ENCODE measurements at regions not wholly inside any gene's neighbourhood (a gene's known extent, or its start where the extent isn't known, plus 50 kb on each side); places are given as distances from the start of the nearest gene placed in this dataset.

GRCh38 chr2:136362676-136363390 is 244.9 kb upstream of the CXCR4 start:
- no peak overlapping the region for H3K27ac ChIP-seq
- H3K27me3 ChIP-seq: no peaks in the 10 kb centered on the region
- no peak overlapping the region for H3K4me3 ChIP-seq
- H3K9me3 ChIP-seq: no peaks in the 10 kb centered on the region
- no peak for FAIRE-seq
- DNase-seq: no peak
- H3K36me3 ChIP-seq: no peaks in the 10 kb centered on the region
- 84 to 92% methylated on average over 9 of the region's 9 CpGs for WGBS, 2 donors
- no peaks in the 10 kb centered on the region for H3K4me1 ChIP-seq
- intact Hi-C loops (cut with DNase I): no loop called here
- no peak for TF ChIP-seq CTCF (IDR thresholded peaks at IDR 0.05)
- ATAC-seq: no peak

- no peak for TF ChIP-seq CTCF (IDR thresholded peaks at IDR 0.05)
Observed at GRCh38 chr2:136361521-136361920, 243.6 kb upstream of the CXCR4 start.

GRCh38 chr2:136360790-136361189 is 242.8 kb upstream of the CXCR4 start:
- no peaks in the 10 kb centered on the region for H3K27me3 ChIP-seq
- FAIRE-seq: no peak
- 86 to 95% methylated on average over 6 of the region's 6 CpGs for WGBS, 2 donors
- H3K27ac ChIP-seq: no peak overlapping the region
- no peak overlapping the region for H3K4me3 ChIP-seq
- intact Hi-C loops (cut with DNase I): no loop called here
- H3K4me1 ChIP-seq: no peaks in the 10 kb centered on the region
- ATAC-seq: no peak
- TF ChIP-seq CTCF (IDR thresholded peaks at IDR 0.05): no peak
- no peaks in the 10 kb centered on the region for H3K36me3 ChIP-seq
- no peak for DNase-seq
- H3K9me3 ChIP-seq: no peaks in the 10 kb centered on the region

More at GRCh38 chr2:136361521-136361920, 243.6 kb upstream of the CXCR4 start:
- 90% methylated on average over 3 of the region's 3 CpGs for WGBS, 2 donors
- no peaks in the 10 kb centered on the region for H3K4me1 ChIP-seq
- intact Hi-C loops (cut with DNase I): no loop called here
- no peaks in the 10 kb centered on the region for H3K9me3 ChIP-seq
- FAIRE-seq: no peak
- DNase-seq: no peak
- no peak overlapping the region for H3K27ac ChIP-seq
- no peaks in the 10 kb centered on the region for H3K27me3 ChIP-seq
- H3K36me3 ChIP-seq: no peaks in the 10 kb centered on the region
- no peak for ATAC-seq
- no peak overlapping the region for H3K4me3 ChIP-seq

- no peak for FAIRE-seq
- Histone ChIP-seq H3K9me3 (no peaks in the 10 kb centered on the region), H3K4me1 (no peaks in the 10 kb centered on the region), H3K27me3 (no peaks in the 10 kb centered on the region), H3K27ac (no peak overlapping the region), H3K4me3 (no peak overlapping the region), H3K36me3 (no peaks in the 10 kb centered on the region)
- no peak for TF ChIP-seq CTCF (IDR thresholded peaks at IDR 0.05)
- DNase-seq: no peak
- ATAC-seq: no peak
- 84 to 86% methylated on average over 5 of the region's 5 CpGs for WGBS, 2 donors
- intact Hi-C loops (cut with DNase I): no loop called here
Observed at GRCh38 chr2:136359121-136359965, 241.4 kb upstream of the CXCR4 start.

- H3K27ac ChIP-seq: no peak overlapping the region
- no peak for TF ChIP-seq CTCF (IDR thresholded peaks at IDR 0.05)
- no peaks in the 10 kb centered on the region for H3K4me1 ChIP-seq
- DNase-seq (no peak), ATAC-seq (no peak), FAIRE-seq (no peak)
- no peak overlapping the region for H3K4me3 ChIP-seq
- intact Hi-C loops (cut with DNase I): no loop called here
- no peaks in the 10 kb centered on the region for H3K36me3 ChIP-seq
- no peaks in the 10 kb centered on the region for H3K27me3 ChIP-seq
- no peaks in the 10 kb centered on the region for H3K9me3 ChIP-seq
- whole genome bisulfite sequencing, 2 donors: 58 to 60% methylated on average over 2 of the region's 2 CpGs
Observed at GRCh38 chr2:136358576-136358975, 240.6 kb upstream of the CXCR4 start.
